SH-SY5Y (cell line): ENCODE measurements at regions not wholly inside any gene's neighbourhood (a gene's known extent, or its start where the extent isn't known, plus 50 kb on each side); places are given as distances from the start of the nearest gene placed in this dataset.

Source experiments
- GATA2 ChIP-seq: IDR thresholded peaks from 2 replicates; pipeline ENCODE4 v1.6.1; 2011; ENCODE audit warnings: mild to moderate bottlenecking, low read depth, low read length
- GATA3 ChIP-seq: IDR thresholded peaks from 2 replicates; pipeline ENCODE4 v1.6.1; 2011; ENCODE audit warnings: low read depth, mild to moderate bottlenecking, low read length, moderate library complexity

DNA sequence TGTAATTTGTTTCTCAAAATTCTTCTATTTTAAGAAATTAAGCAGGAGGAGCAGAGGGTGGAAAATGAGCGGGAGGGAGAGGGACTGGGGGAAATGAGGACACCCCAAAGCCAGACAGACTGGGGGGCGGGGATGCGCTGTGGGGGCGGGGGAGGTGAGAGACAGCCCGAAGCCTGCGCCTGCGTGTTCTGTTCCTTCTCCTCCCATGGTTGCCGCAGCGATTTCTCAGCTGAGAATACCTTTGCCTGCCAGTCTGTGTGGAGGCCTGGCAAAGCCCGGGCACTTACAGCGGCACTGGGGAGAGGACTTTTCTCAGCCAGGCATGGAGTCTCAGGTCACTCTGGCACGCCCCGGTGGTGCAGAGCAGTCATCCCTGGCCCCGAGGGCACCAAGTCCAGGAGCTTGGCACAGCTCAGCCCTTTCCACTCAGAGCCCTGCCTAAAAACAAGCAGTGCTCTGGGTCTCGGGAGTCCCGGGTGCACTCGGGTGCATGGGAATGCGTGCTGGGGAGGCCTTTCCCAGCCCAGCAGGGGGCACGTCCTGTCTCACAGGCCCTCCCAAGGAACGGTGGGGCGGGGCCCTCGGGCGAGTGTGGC lies 289.3 kb upstream of the HS6ST1 start:
- no peak for TF ChIP-seq GATA2
- no peak for TF ChIP-seq GATA3

DNA sequence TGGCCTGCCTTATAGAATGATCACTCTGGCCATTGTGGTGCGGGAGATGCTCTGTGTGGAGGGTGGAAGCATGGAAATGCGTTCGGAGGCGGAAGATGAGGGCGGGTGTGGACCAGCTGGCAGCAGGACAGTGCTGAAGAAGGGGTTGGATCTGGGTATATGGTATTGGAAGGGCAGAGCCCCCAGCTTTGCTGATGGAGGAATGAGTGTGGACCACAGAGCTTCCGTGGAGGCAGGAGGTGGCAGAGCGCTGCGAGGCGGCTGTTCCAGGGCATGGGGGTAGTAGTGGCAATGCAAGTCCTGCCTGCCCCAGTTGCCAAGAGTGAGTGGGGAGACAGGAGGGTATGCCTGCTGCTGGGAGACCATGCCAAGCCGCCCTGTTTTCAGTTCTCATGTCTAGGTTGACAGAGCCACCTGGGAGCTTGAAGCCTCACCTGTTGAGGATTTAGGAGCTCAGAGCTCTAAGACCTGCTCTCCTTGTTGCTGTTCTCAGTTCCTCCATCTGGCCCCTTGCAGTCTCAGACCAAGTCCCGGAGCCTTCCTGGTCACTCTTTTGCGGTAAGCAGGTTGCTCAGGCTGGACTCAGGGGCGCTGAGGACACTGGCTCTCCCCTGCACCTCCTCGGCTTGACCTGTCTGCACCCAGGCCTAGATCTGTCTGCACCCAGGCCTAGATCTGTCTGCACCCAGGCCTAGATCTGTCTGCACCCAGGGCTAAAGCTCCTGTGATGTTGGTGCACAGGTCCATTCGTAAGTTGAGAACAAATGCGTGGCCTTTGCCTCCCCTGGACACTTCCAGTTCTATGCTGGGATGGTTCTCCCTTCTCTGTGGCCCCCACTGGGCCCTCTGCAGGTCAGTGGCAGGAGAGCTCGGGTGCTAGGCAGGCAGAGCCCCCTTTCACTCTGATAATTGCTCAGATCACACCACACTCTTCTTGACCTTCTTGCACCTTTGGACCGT lies 290.5 kb upstream of the HS6ST1 start:
- TF ChIP-seq GATA2 (no peak), GATA3 (no peak)

DNA sequence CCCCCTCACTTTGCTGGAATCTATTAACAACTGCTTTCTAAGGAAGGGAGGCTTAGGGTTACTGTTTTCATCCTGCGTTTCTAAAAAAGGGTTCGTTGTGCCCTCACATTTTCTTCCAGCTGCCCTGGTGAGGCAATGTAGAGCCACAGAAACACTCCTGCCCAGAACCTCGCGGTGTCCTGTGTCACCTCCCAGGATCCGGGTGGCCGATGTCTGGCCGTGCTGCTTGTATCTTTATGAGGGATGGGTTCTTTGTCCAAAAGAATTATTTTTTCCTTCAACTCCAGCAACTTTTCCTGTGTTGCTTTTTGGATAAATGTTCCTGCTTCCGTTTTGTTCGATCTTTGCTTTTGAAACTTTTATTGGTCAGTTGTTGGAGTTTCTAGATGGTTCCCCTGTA lies 291.8 kb upstream of the HS6ST1 start:
- TF ChIP-seq GATA2 = no peak
- TF ChIP-seq GATA3 = no peak

- TF ChIP-seq GATA2 (no peak), GATA3 (no peak)
Observed at GRCh38 chr2:128611421-128612320, 293.0 kb upstream of the HS6ST1 start.

- TF ChIP-seq GATA2 = no peak
- no peak for TF ChIP-seq GATA3
Observed at GRCh38 chr2:128612628-128613027, 294.0 kb upstream of the HS6ST1 start.

GRCh38 chr2:128613351-128613750 lies 294.7 kb upstream of the HS6ST1 start:
- TF ChIP-seq GATA3 (no peak), GATA2 (no peak)

- TF ChIP-seq GATA3 (no peak), GATA2 (no peak)
Observed at GRCh38 chr2:128613876-128614275, 295.2 kb upstream of the HS6ST1 start.

DNA sequence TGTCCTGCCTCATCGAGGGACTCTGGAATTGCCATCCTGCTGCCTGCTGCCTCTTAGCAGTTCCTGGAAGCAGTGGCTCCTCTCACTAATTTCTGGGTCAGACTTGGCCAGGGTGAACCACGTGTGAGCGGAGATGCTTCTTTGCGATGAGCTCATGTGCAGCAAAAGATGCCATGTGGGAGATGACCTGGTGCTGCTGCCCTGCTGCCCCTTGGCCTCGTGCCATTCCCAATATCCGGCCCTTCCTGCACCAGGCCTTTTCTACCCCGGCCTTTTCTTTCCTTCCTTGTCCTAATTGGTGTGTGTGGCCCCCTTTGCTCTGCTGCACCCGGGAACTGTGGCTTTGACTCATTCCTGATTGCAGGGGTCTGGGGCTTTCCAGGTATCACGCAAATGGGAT lies 296.9 kb upstream of the HS6ST1 start:
- no peak for TF ChIP-seq GATA3
- TF ChIP-seq GATA2 = no peak

DNA sequence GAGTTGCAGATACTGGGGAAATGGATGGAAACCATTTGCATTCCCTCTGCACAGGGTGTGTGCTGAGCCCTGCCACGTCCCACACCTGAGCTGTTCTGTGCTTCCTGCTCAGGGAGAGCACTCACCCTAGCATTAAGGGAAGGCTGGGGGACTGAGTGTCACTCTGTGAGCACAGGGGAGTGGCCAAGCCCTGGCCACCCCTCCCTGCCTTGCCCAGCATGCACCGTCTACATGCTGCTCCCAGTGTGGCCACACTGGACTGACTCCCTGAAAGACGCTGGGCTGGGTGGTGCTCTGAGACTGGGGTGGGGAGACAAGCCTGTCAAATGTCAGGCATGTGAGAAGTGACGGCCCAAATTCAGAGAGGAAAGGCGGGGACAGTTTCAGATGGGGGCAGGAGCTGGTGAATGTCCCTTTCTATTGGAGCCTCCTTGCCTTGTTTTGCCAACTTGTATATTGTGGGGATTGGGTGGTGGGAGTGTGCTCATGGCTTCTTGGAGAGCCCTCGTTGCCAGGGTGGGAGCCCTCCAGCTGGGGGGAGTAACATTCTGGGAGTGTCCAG lies 298.4 kb upstream of the HS6ST1 start:
- TF ChIP-seq GATA2 (no peak), GATA3 (no peak)

- TF ChIP-seq GATA2 = no peak
- no peak for TF ChIP-seq GATA3
Observed at GRCh38 chr2:128617661-128618060, 299.0 kb upstream of the HS6ST1 start.

GRCh38 chr2:128618642-128619041 lies 300.0 kb upstream of the HS6ST1 start:
- no peak for TF ChIP-seq GATA2
- no peak for TF ChIP-seq GATA3

- TF ChIP-seq GATA2 (no peak), GATA3 (no peak)
Observed at GRCh38 chr2:128619471-128620325, 301.0 kb upstream of the HS6ST1 start.

DNA sequence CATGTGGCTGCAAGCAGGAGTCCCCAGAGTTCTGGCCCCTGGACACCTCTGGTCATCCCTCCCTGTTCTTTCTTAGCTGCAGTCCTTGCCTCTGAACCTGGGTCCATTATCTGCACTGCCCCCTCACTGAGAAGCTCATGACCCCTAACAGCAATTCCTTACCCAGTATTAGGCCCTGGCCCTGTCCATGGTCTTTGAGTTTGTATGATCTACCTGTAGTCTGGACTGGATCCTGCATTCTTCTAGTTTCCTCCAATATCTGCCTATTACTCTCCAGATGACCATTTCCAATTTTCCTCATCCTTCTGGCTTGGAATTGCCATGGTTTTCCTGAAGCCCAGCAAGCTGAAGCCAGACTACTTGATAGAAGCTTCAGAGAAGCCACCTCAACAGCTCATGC lies 302.4 kb upstream of the HS6ST1 start:
- TF ChIP-seq GATA3 = no peak
- TF ChIP-seq GATA2 = no peak

GRCh38 chr2:128622371-128622770 lies 303.7 kb upstream of the HS6ST1 start:
- no peak for TF ChIP-seq GATA2
- TF ChIP-seq GATA3 = no peak

- TF ChIP-seq GATA3 (no peak), GATA2 (no peak)
Observed at GRCh38 chr2:128622955-128623620, 304.4 kb upstream of the HS6ST1 start.
